ENCODE measurements at regions not wholly inside any gene's neighbourhood (a gene's known extent, or its start where the extent isn't known, plus 50 kb on each side); places are given as distances from the start of the nearest gene placed in this dataset.

- DNase-seq (ENCODE audit: low read depth): no peak
- Histone ChIP-seq H3K9me3 (ENCODE audit: control insufficient read depth, low read length) (no peaks in the 10 kb centered on the region), H3K36me3 (ENCODE audit: control insufficient read depth, insufficient read depth, low read length, severe bottlenecking) (no peaks in the 10 kb centered on the region), H3K4me3 (ENCODE audit: low read length) (no peak overlapping the region), H3K27me3 (replicated peaks; ENCODE audit: control insufficient read depth, insufficient read depth, low read length) (no peaks in the 10 kb centered on the region), H3K4me1 (ENCODE audit: control insufficient read depth, insufficient read depth, low read length) (no peaks in the 10 kb centered on the region), H3K9ac (ENCODE audit: low read length) (no peak overlapping the region)
Observed at GRCh38 chr7:17132726-17133125, 165.7 kb upstream of the AHR start.

DNA sequence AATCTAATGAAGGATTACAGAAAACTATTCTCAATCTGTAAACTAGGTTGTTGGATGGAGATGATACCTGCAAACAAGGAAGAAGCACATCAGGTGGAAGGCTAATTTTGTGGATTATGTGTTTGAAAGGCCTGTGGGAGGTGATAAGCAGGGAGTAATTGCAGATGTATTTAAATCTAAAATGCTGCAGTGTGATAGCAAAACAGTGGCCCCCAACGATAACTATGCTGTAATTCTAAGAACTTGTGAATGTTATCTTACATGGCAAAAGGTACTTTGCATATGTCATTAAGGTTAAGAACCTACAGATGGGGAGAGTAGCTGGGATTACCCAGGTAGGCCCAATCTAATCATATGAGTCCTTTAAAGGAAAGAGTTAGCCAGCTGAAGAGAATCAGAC lies 164.5 kb upstream of the AHR start:
- H3K4me1 ChIP-seq (ENCODE audit: control insufficient read depth, insufficient read depth, low read length): no peaks in the 10 kb centered on the region
- H3K9ac ChIP-seq (ENCODE audit: low read length): no peak overlapping the region
- no peaks in the 10 kb centered on the region for H3K9me3 ChIP-seq (ENCODE audit: control insufficient read depth, low read length)
- no peaks in the 10 kb centered on the region for H3K36me3 ChIP-seq (ENCODE audit: control insufficient read depth, insufficient read depth, low read length, severe bottlenecking)
- no peak for DNase-seq (ENCODE audit: low read depth)
- no peak overlapping the region for H3K4me3 ChIP-seq (ENCODE audit: low read length)
- no peaks in the 10 kb centered on the region for H3K27me3 ChIP-seq (replicated peaks; ENCODE audit: control insufficient read depth, insufficient read depth, low read length)

DNA sequence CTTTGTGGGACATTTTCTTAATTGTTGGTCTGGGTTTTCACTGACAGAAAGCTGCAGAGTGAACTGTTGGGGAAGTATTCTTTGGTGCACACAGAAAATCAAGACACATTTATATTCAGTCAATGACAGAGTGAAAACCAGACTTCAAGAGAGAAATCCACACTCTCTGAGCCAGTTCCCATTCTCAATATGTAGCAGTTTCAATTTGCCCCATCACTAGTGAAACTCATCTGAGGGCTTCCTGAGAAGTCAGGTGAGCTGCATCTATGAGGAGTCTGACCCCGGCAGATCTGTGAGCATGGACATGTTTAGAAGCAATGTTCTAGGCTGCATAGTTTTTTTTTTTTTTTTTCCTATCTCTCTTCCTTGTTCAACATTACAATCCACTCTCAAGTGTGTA lies 163.7 kb upstream of the AHR start:
- H3K27me3 ChIP-seq (replicated peaks; ENCODE audit: control insufficient read depth, insufficient read depth, low read length): no peaks in the 10 kb centered on the region
- H3K9ac ChIP-seq (ENCODE audit: low read length): no peak overlapping the region
- H3K36me3 ChIP-seq (ENCODE audit: control insufficient read depth, insufficient read depth, low read length, severe bottlenecking): no peaks in the 10 kb centered on the region
- H3K4me3 ChIP-seq (ENCODE audit: low read length): no peak overlapping the region
- no peak for DNase-seq (ENCODE audit: low read depth)
- H3K9me3 ChIP-seq (ENCODE audit: control insufficient read depth, low read length): no peaks in the 10 kb centered on the region
- H3K4me1 ChIP-seq (ENCODE audit: control insufficient read depth, insufficient read depth, low read length): no peaks in the 10 kb centered on the region

DNA sequence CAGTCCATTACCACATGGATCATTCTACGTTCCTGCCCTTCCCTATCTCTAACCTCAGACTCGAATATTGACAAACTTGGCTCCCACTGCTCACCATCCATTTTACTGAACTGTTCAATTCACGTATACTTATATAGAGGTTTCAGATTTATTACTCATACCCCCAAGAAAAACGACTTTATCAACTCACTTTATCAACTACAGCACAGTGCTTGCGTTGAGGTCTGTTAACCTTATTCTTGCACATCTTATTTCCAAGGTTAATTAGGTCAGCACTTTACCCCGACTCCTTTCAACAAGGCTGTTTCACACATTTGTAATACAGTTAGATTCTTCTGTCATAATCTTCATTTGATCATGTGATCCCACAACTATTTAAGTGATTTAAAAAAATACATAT lies 162.3 kb upstream of the AHR start:
- no peaks in the 10 kb centered on the region for H3K4me1 ChIP-seq (ENCODE audit: control insufficient read depth, insufficient read depth, low read length)
- H3K9me3 ChIP-seq (ENCODE audit: control insufficient read depth, low read length): no peaks in the 10 kb centered on the region
- H3K27me3 ChIP-seq (replicated peaks; ENCODE audit: control insufficient read depth, insufficient read depth, low read length): no peaks in the 10 kb centered on the region
- no peak overlapping the region for H3K9ac ChIP-seq (ENCODE audit: low read length)
- no peak overlapping the region for H3K4me3 ChIP-seq (ENCODE audit: low read length)
- no peak for DNase-seq (ENCODE audit: low read depth)
- no peaks in the 10 kb centered on the region for H3K36me3 ChIP-seq (ENCODE audit: control insufficient read depth, insufficient read depth, low read length, severe bottlenecking)

GRCh38 chr7:17139081-17139480 lies 159.4 kb upstream of the AHR start:
- Histone ChIP-seq H3K9ac (ENCODE audit: low read length) (no peak overlapping the region), H3K4me3 (ENCODE audit: low read length) (no peak overlapping the region), H3K27me3 (replicated peaks; ENCODE audit: control insufficient read depth, insufficient read depth, low read length) (no peaks in the 10 kb centered on the region), H3K36me3 (ENCODE audit: control insufficient read depth, insufficient read depth, low read length, severe bottlenecking) (no peaks in the 10 kb centered on the region), H3K9me3 (ENCODE audit: control insufficient read depth, low read length) (no peaks in the 10 kb centered on the region), H3K4me1 (ENCODE audit: control insufficient read depth, insufficient read depth, low read length) (peaks cover 17% of the 10 kb centered on the region)
- no peak for DNase-seq (ENCODE audit: low read depth)

- peak; percentile 41 for DNase-seq (ENCODE audit: low read depth)
- no peak overlapping the region for H3K9ac ChIP-seq (ENCODE audit: low read length)
- no peaks in the 10 kb centered on the region for H3K27me3 ChIP-seq (replicated peaks; ENCODE audit: control insufficient read depth, insufficient read depth, low read length)
- no peaks in the 10 kb centered on the region for H3K9me3 ChIP-seq (ENCODE audit: control insufficient read depth, low read length)
- no peaks in the 10 kb centered on the region for H3K36me3 ChIP-seq (ENCODE audit: control insufficient read depth, insufficient read depth, low read length, severe bottlenecking)
- peaks cover 23% of the 10 kb centered on the region for H3K4me1 ChIP-seq (ENCODE audit: control insufficient read depth, insufficient read depth, low read length)
- no peak overlapping the region for H3K4me3 ChIP-seq (ENCODE audit: low read length)
Observed at GRCh38 chr7:17140406-17140805, 158.0 kb upstream of the AHR start.

DNA sequence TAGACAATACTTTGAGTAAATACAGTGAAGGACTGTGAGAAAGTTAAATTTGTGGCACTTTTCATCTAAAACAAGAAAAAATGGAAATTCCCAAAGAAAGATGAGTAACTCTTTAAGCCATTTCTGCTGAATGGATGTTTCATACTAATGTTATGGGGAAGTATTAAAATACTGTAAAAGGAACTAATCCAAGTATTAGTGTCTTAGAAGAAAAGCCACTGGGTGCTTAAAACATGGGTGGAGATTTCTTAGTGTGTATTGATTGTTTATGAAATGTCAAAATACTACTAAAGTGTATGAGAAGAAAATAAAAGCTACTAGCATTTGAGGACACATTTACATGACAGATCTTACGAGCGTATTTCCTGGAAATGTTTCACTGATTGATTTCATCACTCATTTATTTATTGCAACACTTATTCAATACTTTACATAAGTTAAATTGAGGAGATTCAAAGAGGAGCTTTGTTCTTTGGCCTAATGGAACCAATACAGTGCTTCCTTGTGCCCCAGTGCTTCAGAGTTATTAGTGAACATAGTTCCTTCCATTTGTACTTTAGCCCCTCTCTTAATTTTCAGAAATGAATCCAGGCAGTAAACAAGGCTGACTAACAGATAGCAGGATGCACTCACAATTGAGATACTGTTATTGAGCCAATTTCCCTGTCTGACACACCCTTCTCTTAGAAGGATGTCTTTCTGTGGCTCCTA lies 155.5 kb upstream of the AHR start:
- Histone ChIP-seq H3K9ac (ENCODE audit: low read length) (peak overlapping the region; percentile 44), H3K36me3 (ENCODE audit: control insufficient read depth, insufficient read depth, low read length, severe bottlenecking) (no peaks in the 10 kb centered on the region), H3K4me1 (ENCODE audit: control insufficient read depth, insufficient read depth, low read length) (peaks cover 23% of the 10 kb centered on the region), H3K9me3 (ENCODE audit: control insufficient read depth, low read length) (no peaks in the 10 kb centered on the region), H3K4me3 (ENCODE audit: low read length) (peak overlapping the region; percentile 74), H3K27me3 (replicated peaks; ENCODE audit: control insufficient read depth, insufficient read depth, low read length) (no peaks in the 10 kb centered on the region)
- peak; percentile 25 for DNase-seq (ENCODE audit: low read depth)

DNA sequence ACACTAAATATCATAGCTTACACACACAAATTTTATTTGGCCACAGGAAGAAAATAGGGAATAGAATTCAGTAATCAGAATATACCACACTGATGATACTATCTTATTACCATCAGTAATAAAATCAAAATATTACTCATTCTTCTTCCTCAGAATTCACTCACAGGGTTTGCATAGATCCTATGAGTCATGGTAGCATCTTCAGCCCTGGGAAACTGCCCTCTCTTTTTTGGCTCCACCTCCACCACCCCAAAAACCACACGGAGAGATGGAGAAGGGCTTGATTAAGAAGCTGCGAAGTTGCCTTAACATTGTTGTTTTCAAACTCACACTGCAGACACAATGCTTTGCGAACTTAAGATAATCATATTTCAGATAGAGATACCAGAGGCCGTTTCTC lies 154.1 kb upstream of the AHR start:
- Histone ChIP-seq H3K9ac (ENCODE audit: low read length) (no peak overlapping the region), H3K9me3 (ENCODE audit: control insufficient read depth, low read length) (no peaks in the 10 kb centered on the region), H3K4me3 (ENCODE audit: low read length) (peak overlapping the region; percentile 4), H3K4me1 (ENCODE audit: control insufficient read depth, insufficient read depth, low read length) (peaks cover 23% of the 10 kb centered on the region), H3K27me3 (replicated peaks; ENCODE audit: control insufficient read depth, insufficient read depth, low read length) (no peaks in the 10 kb centered on the region), H3K36me3 (ENCODE audit: control insufficient read depth, insufficient read depth, low read length, severe bottlenecking) (no peaks in the 10 kb centered on the region)
- peak; percentile 22 for DNase-seq (ENCODE audit: low read depth)

- DNase-seq (ENCODE audit: low read depth): peak; percentile 48
- H3K9ac ChIP-seq (ENCODE audit: low read length): no peak overlapping the region
- H3K4me3 ChIP-seq (ENCODE audit: low read length): no peak overlapping the region
- H3K27me3 ChIP-seq (replicated peaks; ENCODE audit: control insufficient read depth, insufficient read depth, low read length): no peaks in the 10 kb centered on the region
- no peaks in the 10 kb centered on the region for H3K9me3 ChIP-seq (ENCODE audit: control insufficient read depth, low read length)
- H3K4me1 ChIP-seq (ENCODE audit: control insufficient read depth, insufficient read depth, low read length): peaks cover 23% of the 10 kb centered on the region
- no peaks in the 10 kb centered on the region for H3K36me3 ChIP-seq (ENCODE audit: control insufficient read depth, insufficient read depth, low read length, severe bottlenecking)
Observed at GRCh38 chr7:17146621-17147020, 151.8 kb upstream of the AHR start.

GRCh38 chr7:17147409-17147808 lies 151.0 kb upstream of the AHR start:
- peaks cover 22% of the 10 kb centered on the region for H3K4me1 ChIP-seq (ENCODE audit: control insufficient read depth, insufficient read depth, low read length)

DNA sequence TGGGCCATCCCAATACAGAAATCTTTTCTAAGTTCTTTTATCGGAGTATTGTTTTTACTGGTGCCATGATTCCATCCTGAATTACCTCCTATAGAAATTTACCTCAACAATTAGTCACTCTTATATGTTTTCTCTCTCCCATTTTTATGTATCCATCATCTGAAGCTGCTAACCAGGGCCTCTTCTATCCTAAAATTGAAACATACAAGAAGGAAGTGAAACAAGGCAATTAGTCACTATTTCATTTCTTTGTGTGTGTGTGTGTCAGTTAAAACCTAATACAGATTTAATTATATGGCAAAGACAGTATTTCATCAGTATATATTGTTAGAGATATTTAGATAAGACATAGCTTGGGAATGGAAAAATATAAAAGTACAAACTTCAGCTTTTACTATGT lies 148.4 kb upstream of the AHR start:
- no peak overlapping the region for H3K9ac ChIP-seq (ENCODE audit: low read length)
- no peak overlapping the region for H3K4me3 ChIP-seq (ENCODE audit: low read length)
- no peak for DNase-seq (ENCODE audit: low read depth)
- H3K9me3 ChIP-seq (ENCODE audit: control insufficient read depth, low read length): no peaks in the 10 kb centered on the region
- no peaks in the 10 kb centered on the region for H3K27me3 ChIP-seq (replicated peaks; ENCODE audit: control insufficient read depth, insufficient read depth, low read length)
- no peaks in the 10 kb centered on the region for H3K4me1 ChIP-seq (ENCODE audit: control insufficient read depth, insufficient read depth, low read length)
- H3K36me3 ChIP-seq (ENCODE audit: control insufficient read depth, insufficient read depth, low read length, severe bottlenecking): no peaks in the 10 kb centered on the region

More at GRCh38 chr7:17147409-17147808, 151.0 kb upstream of the AHR start:
- no peak overlapping the region for H3K9ac ChIP-seq (ENCODE audit: low read length)
- no peak overlapping the region for H3K4me3 ChIP-seq (ENCODE audit: low read length)
- DNase-seq (ENCODE audit: low read depth): no peak
- no peaks in the 10 kb centered on the region for H3K9me3 ChIP-seq (ENCODE audit: control insufficient read depth, low read length)
- H3K36me3 ChIP-seq (ENCODE audit: control insufficient read depth, insufficient read depth, low read length, severe bottlenecking): no peaks in the 10 kb centered on the region
- H3K27me3 ChIP-seq (replicated peaks; ENCODE audit: control insufficient read depth, insufficient read depth, low read length): no peaks in the 10 kb centered on the region

- no peak for DNase-seq (ENCODE audit: low read depth)
- no peaks in the 10 kb centered on the region for H3K4me1 ChIP-seq (ENCODE audit: control insufficient read depth, insufficient read depth, low read length)
- H3K27me3 ChIP-seq (replicated peaks; ENCODE audit: control insufficient read depth, insufficient read depth, low read length): no peaks in the 10 kb centered on the region
- no peaks in the 10 kb centered on the region for H3K9me3 ChIP-seq (ENCODE audit: control insufficient read depth, low read length)
- no peak overlapping the region for H3K9ac ChIP-seq (ENCODE audit: low read length)
- no peak overlapping the region for H3K4me3 ChIP-seq (ENCODE audit: low read length)
- H3K36me3 ChIP-seq (ENCODE audit: control insufficient read depth, insufficient read depth, low read length, severe bottlenecking): no peaks in the 10 kb centered on the region
Observed at GRCh38 chr7:17152721-17153120, 145.7 kb upstream of the AHR start.

Data from adipocyte (in vitro differentiated cells).